WTC11 (cell line): ENCODE measurements at regions not wholly inside any gene's neighbourhood (a gene's known extent, or its start where the extent isn't known, plus 50 kb on each side); places are given as distances from the start of the nearest gene placed in this dataset.

Experiments
- ATAC-seq: fragments of 200-7000 bp; cut with Tn5 transposase; 2 replicates; pipeline ENCODE4 v1.10.0; 2021; ENCODE audit warnings: mild to moderate bottlenecking, moderate library complexity
- CTCF ChIA-PET: fragments of 300-600 bp; sonication (Branson Sonifier 250); formaldehyde crosslinking; loops from one replicate; lab custom pipeline; 2021; ENCODE audit warnings: antibody characterized with exemption; lab: Charles Lee
- POLR2A ChIA-PET: fragments of 350-600 bp; sonication (Branson Sonifier 250); formaldehyde crosslinking; loops from one replicate; lab custom pipeline; 2021; ENCODE audit warnings: antibody characterized with exemption; lab: Charles Lee
- DNase-seq: peaks from one replicate; pipeline ENCODE4 v3.0.0; 2021; ENCODE audit warnings: low spot score
- H3K27ac Mint-ChIP-seq: 2 replicates; pipeline ENCODE4 v1.8.0; 2021; ENCODE audit warnings: mixed read lengths
- H3K27me3 Mint-ChIP-seq: 2 replicates; pipeline ENCODE4 v1.8.0; 2021; ENCODE audit warnings: low read depth, mild to moderate bottlenecking, moderate library complexity, mixed read lengths
- H3K36me3 Mint-ChIP-seq: 2 replicates; pipeline ENCODE4 v1.8.0; 2021; ENCODE audit warnings: mixed read lengths
- H3K4me1 Mint-ChIP-seq: 2 replicates; pipeline ENCODE4 v1.8.0; 2022; ENCODE audit warnings: mixed read lengths
- H3K4me3 Mint-ChIP-seq: 2 replicates; pipeline ENCODE4 v1.8.0; 2021; ENCODE audit warnings: mild to moderate bottlenecking, moderate library complexity, mixed read lengths
- H3K9me3 Mint-ChIP-seq: 2 replicates; pipeline ENCODE4 v1.8.0; 2021; ENCODE audit warnings: mixed read lengths
- CREB1 ChIP-seq: sonication (generic); formaldehyde crosslinking; IDR thresholded peaks from 2 replicates; pipeline ENCODE4 v1.8.0; 2023; ENCODE audit warnings: mild to moderate bottlenecking, missing genetic modification reagents
- ELF4 ChIP-seq: sonication (generic); formaldehyde crosslinking; IDR thresholded peaks from 2 replicates; pipeline ENCODE4 v1.8.1; 2022; ENCODE audit warnings: low read depth, mild to moderate bottlenecking, moderate library complexity, missing genetic modification reagents
- ESRRA ChIP-seq: sonication (generic); formaldehyde crosslinking; IDR thresholded peaks from 2 replicates; pipeline ENCODE4 v1.8.1; 2022; ENCODE audit warnings: mild to moderate bottlenecking, missing genetic modification reagents, borderline replicate concordance
- GABPB1 ChIP-seq: sonication (generic); formaldehyde crosslinking; IDR thresholded peaks from 2 replicates; pipeline ENCODE4 v1.8.1; 2023; ENCODE audit warnings: mild to moderate bottlenecking, missing genetic modification reagents
- GTF2I ChIP-seq: fragments of 250-450 bp; sonication (Bioruptor Pico); conservative IDR thresholded peaks from 2 replicates; pipeline ENCODE4 v1.4.0; 2021; ENCODE audit warnings: mild to moderate bottlenecking
- JUN ChIP-seq: sonication (generic); formaldehyde crosslinking; IDR thresholded peaks from 2 replicates; pipeline ENCODE4 v1.8.0; 2023; ENCODE audit warnings: mild to moderate bottlenecking, missing genetic modification reagents
- MXD4 ChIP-seq: fragments of 250-450 bp; sonication (Bioruptor Pico); IDR thresholded peaks from 2 replicates; pipeline ENCODE4 v1.8.0; 2021; ENCODE audit warnings: mild to moderate bottlenecking, moderate library complexity, borderline replicate concordance
- NFYB ChIP-seq: sonication (generic); formaldehyde crosslinking; conservative IDR thresholded peaks from 2 replicates; pipeline ENCODE4 v1.8.0; 2022; ENCODE audit warnings: low read depth, missing genetic modification reagents
- SMAD3 ChIP-seq: sonication (generic); formaldehyde crosslinking; IDR thresholded peaks from 2 replicates; pipeline ENCODE4 v1.8.0; 2022; ENCODE audit warnings: missing genetic modification reagents, mild to moderate bottlenecking, borderline replicate concordance
- SMAD4 ChIP-seq: sonication (generic); formaldehyde crosslinking; IDR thresholded peaks from 2 replicates; pipeline ENCODE4 v1.8.0; 2022; ENCODE audit warnings: mild to moderate bottlenecking, missing genetic modification reagents
- USF1 ChIP-seq: sonication (generic); formaldehyde crosslinking; IDR thresholded peaks from 2 replicates; pipeline ENCODE4 v1.8.0; 2022; ENCODE audit warnings: mild to moderate bottlenecking, missing genetic modification reagents
- ZBTB21 ChIP-seq: sonication (generic); formaldehyde crosslinking; IDR thresholded peaks from 2 replicates; pipeline ENCODE4 v1.8.1; 2023; ENCODE audit warnings: mild to moderate bottlenecking, missing genetic modification reagents, borderline replicate concordance
- ZNF219 ChIP-seq: sonication (generic); formaldehyde crosslinking; IDR thresholded peaks from 2 replicates; pipeline ENCODE4 v1.8.0; 2023; ENCODE audit warnings: missing genetic modification reagents, mild to moderate bottlenecking, borderline replicate concordance
- ZNF263 ChIP-seq: sonication (generic); formaldehyde crosslinking; IDR thresholded peaks from 2 replicates; pipeline ENCODE4 v1.8.1; 2022; ENCODE audit warnings: low read depth, mild to moderate bottlenecking, moderate library complexity, missing genetic modification reagents
- ZNF416 ChIP-seq: fragments of 250-450 bp; sonication (Bioruptor Pico); IDR thresholded peaks from 2 replicates; pipeline ENCODE4 v1.9.0; 2021; ENCODE audit warnings: mild to moderate bottlenecking, inconsistent platforms
- ZNF425 ChIP-seq: fragments of 250-450 bp; sonication (Bioruptor Pico); conservative IDR thresholded peaks from 2 replicates; pipeline ENCODE4 v1.9.0; 2021; ENCODE audit warnings: mild to moderate bottlenecking
- TF ChIP-seq, protein P1 (sequence below): sonication (generic); formaldehyde crosslinking; IDR thresholded peaks from 2 replicates; pipeline ENCODE4 v1.8.0; 2023; ENCODE audit warnings: mild to moderate bottlenecking, missing genetic modification reagents
- TF ChIP-seq, protein P2 (sequence below): sonication (generic); formaldehyde crosslinking; IDR thresholded peaks from 2 replicates; pipeline ENCODE4 v1.8.1; 2022; ENCODE audit warnings: missing genetic modification reagents, borderline replicate concordance
- TF ChIP-seq, protein P3 (sequence below): sonication (generic); formaldehyde crosslinking; IDR thresholded peaks from 2 replicates; pipeline ENCODE4 v1.8.1; 2023; ENCODE audit warnings: mild to moderate bottlenecking, missing genetic modification reagents, borderline replicate concordance

- TF ChIP-seq CREB1 (CRISPR knock-in tag) (no peak), ZBTB21 (CRISPR knock-in tag) (no peak), ELF4 (CRISPR knock-in tag) (no peak), ZNF425 (CRISPR knock-in tag) (no peak), SMAD4 (CRISPR knock-in tag) (no peak), ZNF263 (CRISPR knock-in tag) (no peak), ZNF416 (CRISPR knock-in tag) (no peak), NFYB (CRISPR knock-in tag) (no peak)
- TF ChIP-seq, protein P1, sequence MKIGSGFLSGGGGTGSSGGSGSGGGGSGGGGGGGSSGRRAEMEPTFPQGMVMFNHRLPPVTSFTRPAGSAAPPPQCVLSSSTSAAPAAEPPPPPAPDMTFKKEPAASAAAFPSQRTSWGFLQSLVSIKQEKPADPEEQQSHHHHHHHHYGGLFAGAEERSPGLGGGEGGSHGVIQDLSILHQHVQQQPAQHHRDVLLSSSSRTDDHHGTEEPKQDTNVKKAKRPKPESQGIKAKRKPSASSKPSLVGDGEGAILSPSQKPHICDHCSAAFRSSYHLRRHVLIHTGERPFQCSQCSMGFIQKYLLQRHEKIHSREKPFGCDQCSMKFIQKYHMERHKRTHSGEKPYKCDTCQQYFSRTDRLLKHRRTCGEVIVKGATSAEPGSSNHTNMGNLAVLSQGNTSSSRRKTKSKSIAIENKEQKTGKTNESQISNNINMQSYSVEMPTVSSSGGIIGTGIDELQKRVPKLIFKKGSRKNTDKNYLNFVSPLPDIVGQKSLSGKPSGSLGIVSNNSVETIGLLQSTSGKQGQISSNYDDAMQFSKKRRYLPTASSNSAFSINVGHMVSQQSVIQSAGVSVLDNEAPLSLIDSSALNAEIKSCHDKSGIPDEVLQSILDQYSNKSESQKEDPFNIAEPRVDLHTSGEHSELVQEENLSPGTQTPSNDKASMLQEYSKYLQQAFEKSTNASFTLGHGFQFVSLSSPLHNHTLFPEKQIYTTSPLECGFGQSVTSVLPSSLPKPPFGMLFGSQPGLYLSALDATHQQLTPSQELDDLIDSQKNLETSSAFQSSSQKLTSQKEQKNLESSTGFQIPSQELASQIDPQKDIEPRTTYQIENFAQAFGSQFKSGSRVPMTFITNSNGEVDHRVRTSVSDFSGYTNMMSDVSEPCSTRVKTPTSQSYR, result no peak
- TF ChIP-seq, protein P2, sequence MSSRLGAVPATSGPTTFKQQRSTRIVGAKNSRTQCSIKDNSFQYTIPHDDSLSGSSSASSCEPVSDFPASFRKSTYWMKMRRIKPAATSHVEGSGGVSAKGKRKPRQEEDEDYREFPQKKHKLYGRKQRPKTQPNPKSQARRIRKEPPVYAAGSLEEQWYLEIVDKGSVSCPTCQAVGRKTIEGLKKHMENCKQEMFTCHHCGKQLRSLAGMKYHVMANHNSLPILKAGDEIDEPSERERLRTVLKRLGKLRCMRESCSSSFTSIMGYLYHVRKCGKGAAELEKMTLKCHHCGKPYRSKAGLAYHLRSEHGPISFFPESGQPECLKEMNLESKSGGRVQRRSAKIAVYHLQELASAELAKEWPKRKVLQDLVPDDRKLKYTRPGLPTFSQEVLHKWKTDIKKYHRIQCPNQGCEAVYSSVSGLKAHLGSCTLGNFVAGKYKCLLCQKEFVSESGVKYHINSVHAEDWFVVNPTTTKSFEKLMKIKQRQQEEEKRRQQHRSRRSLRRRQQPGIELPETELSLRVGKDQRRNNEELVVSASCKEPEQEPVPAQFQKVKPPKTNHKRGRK (CRISPR knock-in tag), result no peak
Measured at GRCh38 chr3:78496501-78496900, 1271.3 kb downstream of the ROBO1 start (continued).

- POLR2A ChIA-PET, result no interaction called here
- TF ChIP-seq JUN (CRISPR knock-in tag), result no peak
- TF ChIP-seq ZNF263 (CRISPR knock-in tag), result no peak
- TF ChIP-seq GABPB1, result no peak
- TF ChIP-seq, protein P3, sequence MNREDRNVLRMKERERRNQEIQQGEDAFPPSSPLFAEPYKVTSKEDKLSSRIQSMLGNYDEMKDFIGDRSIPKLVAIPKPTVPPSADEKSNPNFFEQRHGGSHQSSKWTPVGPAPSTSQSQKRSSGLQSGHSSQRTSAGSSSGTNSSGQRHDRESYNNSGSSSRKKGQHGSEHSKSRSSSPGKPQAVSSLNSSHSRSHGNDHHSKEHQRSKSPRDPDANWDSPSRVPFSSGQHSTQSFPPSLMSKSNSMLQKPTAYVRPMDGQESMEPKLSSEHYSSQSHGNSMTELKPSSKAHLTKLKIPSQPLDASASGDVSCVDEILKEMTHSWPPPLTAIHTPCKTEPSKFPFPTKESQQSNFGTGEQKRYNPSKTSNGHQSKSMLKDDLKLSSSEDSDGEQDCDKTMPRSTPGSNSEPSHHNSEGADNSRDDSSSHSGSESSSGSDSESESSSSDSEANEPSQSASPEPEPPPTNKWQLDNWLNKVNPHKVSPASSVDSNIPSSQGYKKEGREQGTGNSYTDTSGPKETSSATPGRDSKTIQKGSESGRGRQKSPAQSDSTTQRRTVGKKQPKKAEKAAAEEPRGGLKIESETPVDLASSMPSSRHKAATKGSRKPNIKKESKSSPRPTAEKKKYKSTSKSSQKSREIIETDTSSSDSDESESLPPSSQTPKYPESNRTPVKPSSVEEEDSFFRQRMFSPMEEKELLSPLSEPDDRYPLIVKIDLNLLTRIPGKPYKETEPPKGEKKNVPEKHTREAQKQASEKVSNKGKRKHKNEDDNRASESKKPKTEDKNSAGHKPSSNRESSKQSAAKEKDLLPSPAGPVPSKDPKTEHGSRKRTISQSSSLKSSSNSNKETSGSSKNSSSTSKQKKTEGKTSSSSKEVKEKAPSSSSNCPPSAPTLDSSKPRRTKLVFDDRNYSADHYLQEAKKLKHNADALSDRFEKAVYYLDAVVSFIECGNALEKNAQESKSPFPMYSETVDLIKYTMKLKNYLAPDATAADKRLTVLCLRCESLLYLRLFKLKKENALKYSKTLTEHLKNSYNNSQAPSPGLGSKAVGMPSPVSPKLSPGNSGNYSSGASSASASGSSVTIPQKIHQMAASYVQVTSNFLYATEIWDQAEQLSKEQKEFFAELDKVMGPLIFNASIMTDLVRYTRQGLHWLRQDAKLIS, result no peak
- no peak for TF ChIP-seq MXD4
- no peak for TF ChIP-seq GTF2I (CRISPR knock-in tag)
- TF ChIP-seq ESRRA, result no peak
- TF ChIP-seq USF1 (CRISPR knock-in tag), result no peak
- TF ChIP-seq ZNF219 (CRISPR knock-in tag), result no peak
- TF ChIP-seq SMAD3 (CRISPR knock-in tag), result no peak
- Mint-ChIP-seq H3K27ac (no peak overlapping the region), H3K9me3 (peaks cover 5% of the 10 kb centered on the region), H3K27me3 (no peaks in the 10 kb centered on the region), H3K36me3 (peaks cover 3% of the 10 kb centered on the region; the same call in 1 of the 2 replicates), H3K4me3 (no peak overlapping the region), H3K4me1 (peaks cover 3% of the 10 kb centered on the region)
- DNase-seq, result no peak
- no peak; the same call in 1 of the 2 replicates for ATAC-seq
- CTCF ChIA-PET, result no interaction called here
Measured at GRCh38 chr3:78497021-78497420, 1270.8 kb downstream of the ROBO1 start.
